ENCODE measurements at regions not wholly inside any gene's neighbourhood (a gene's known extent, or its start where the extent isn't known, plus 50 kb on each side); places are given as distances from the start of the nearest gene placed in this dataset.

- no peak overlapping the region for H3K4me2 ChIP-seq (ENCODE audit: low read length)
- ChIA-PET RAD21 (ENCODE audit: low non-redundant PET in 1 of 2, low total read pairs in 2 of 2, uncharacterized antibody in 2 of 2, unreplicated experiment in 2 of 2) (no interaction called here), POLR2A (no interaction called here), CTCF (no interaction called here)
- H3K36me3 ChIP-seq (ENCODE audit: control insufficient read depth in 1 of 2, insufficient read depth in 2 of 2, low read length in 2 of 2), result no peaks in the 10 kb centered on the region
- intact Hi-C loops (cut with micrococcal nuclease), result no loop called here
- no peak overlapping the region for H2AFZ ChIP-seq (ENCODE audit: low read depth, low read length, poor library complexity, severe bottlenecking)
- BruUV-seq (replicated peaks), result no TSS peak
- H3K27me3 ChIP-seq (ENCODE audit: insufficient read depth, low read length), result no peaks in the 10 kb centered on the region; the same call in 1 of the 2 replicates
- ATAC-seq (no peak), DNase-seq (ENCODE audit: low read depth, low spot score) (no peak)
- no peaks in the 10 kb centered on the region for H3K9me3 ChIP-seq (ENCODE audit: control insufficient read depth in 1 of 2, insufficient read depth in 1 of 2, low read depth in 1 of 2, low read length in 2 of 2)
- no peak overlapping the region for H3K9ac ChIP-seq (ENCODE audit: low read length)
- no peaks in the 10 kb centered on the region for H3K79me2 ChIP-seq (ENCODE audit: insufficient read depth, low read length)
- H3K27ac ChIP-seq (ENCODE audit: low read depth, low read length), result no peak overlapping the region
- no peaks in the 10 kb centered on the region for H3K9me2 ChIP-seq (ENCODE audit: insufficient read depth)
- H3K4me3 ChIP-seq (replicated peaks in 1 of 2; ENCODE audit: low read depth in 1 of 2, low read length in 2 of 2), result no peak overlapping the region
- H3K4me1 ChIP-seq (ENCODE audit: control insufficient read depth in 1 of 2, insufficient read depth in 2 of 2, low read length in 2 of 2), result no peaks in the 10 kb centered on the region
- H4K20me1 ChIP-seq (ENCODE audit: insufficient read depth), result no peaks in the 10 kb centered on the region
- no peak for TF ChIP-seq ATF3 (IDR thresholded peaks at IDR 0.05)
- TF ChIP-seq POLR2A (IDR thresholded peaks at IDR 0.05; ENCODE audit: borderline replicate concordance, extremely low read depth, insufficient read depth, insufficient read length), result no peak
- TF ChIP-seq CBX3 (IDR thresholded peaks at IDR 0.05; ENCODE audit: low read depth), result no peak
- TF ChIP-seq REST (IDR thresholded peaks at IDR 0.05; ENCODE audit: low read depth), result no peak
- TF ChIP-seq, protein P1, sequence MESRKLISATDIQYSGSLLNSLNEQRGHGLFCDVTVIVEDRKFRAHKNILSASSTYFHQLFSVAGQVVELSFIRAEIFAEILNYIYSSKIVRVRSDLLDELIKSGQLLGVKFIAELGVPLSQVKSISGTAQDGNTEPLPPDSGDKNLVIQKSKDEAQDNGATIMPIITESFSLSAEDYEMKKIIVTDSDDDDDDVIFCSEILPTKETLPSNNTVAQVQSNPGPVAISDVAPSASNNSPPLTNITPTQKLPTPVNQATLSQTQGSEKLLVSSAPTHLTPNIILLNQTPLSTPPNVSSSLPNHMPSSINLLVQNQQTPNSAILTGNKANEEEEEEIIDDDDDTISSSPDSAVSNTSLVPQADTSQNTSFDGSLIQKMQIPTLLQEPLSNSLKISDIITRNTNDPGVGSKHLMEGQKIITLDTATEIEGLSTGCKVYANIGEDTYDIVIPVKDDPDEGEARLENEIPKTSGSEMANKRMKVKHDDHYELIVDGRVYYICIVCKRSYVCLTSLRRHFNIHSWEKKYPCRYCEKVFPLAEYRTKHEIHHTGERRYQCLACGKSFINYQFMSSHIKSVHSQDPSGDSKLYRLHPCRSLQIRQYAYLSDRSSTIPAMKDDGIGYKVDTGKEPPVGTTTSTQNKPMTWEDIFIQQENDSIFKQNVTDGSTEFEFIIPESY (IDR thresholded peaks at IDR 0.05; ENCODE audit: extremely low read depth, insufficient replicate concordance, low read length), result no peak
These were observed 150.8 kb downstream of the RNF152 start for GRCh38 chr18:61741881-61742454.

Measured in HCT116 (cell line).